ENCODE measurements at regions not wholly inside any gene's neighbourhood (a gene's known extent, or its start where the extent isn't known, plus 50 kb on each side); places are given as distances from the start of the nearest gene placed in this dataset.

- TF ChIP-seq POLR2A (IDR thresholded peaks at IDR 0.05) = no peak
- TF ChIP-seq, protein P1, sequence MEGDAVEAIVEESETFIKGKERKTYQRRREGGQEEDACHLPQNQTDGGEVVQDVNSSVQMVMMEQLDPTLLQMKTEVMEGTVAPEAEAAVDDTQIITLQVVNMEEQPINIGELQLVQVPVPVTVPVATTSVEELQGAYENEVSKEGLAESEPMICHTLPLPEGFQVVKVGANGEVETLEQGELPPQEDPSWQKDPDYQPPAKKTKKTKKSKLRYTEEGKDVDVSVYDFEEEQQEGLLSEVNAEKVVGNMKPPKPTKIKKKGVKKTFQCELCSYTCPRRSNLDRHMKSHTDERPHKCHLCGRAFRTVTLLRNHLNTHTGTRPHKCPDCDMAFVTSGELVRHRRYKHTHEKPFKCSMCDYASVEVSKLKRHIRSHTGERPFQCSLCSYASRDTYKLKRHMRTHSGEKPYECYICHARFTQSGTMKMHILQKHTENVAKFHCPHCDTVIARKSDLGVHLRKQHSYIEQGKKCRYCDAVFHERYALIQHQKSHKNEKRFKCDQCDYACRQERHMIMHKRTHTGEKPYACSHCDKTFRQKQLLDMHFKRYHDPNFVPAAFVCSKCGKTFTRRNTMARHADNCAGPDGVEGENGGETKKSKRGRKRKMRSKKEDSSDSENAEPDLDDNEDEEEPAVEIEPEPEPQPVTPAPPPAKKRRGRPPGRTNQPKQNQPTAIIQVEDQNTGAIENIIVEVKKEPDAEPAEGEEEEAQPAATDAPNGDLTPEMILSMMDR (IDR thresholded peaks at IDR 0.05) = no peak
Observed at GRCh38 chr6:170017603-170018320, 266.3 kb downstream of the ERMARD start.
